Neural progenitor cell (in vitro differentiated cells): ENCODE measurements at regions not wholly inside any gene's neighbourhood (a gene's known extent, or its start where the extent isn't known, plus 50 kb on each side); places are given as distances from the start of the nearest gene placed in this dataset.

Experiments
- CTCF ChIP-seq: fragments of 200-600 bp; sonication (generic); IDR thresholded peaks from 2 replicates; pipeline ENCODE4 v1.5.1; 2017; ENCODE audit warnings: antibody characterized with exemption, mild to moderate bottlenecking
- EZH2 ChIP-seq: fragments of 200-600 bp; sonication (generic); IDR thresholded peaks from 2 replicates; pipeline ENCODE4 v1.6.1; 2017; ENCODE audit warnings: antibody characterized with exemption, mild to moderate bottlenecking, moderate library complexity

DNA sequence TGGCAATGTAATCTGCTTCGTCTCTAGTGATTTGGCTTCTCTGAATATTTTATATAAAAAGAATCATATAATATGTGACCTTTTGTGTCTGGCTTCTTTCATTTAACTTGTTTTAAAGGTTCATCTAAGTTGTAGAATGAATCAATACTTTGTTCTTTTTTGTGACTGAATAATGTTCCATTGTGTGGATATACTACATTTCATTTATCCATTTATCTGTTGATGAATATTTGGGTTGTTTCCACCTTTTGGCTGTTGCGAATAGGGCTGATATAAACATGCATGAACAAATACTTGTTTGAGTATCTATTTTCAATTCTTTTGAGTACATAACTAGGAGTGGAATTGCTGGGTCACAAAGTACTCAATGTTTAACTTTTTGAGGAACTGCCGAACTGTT lies 63.8 kb upstream of the TNP1 start:
- TF ChIP-seq CTCF (no peak), EZH2 (no peak)
